Stimulated activated CD8-positive, alpha-beta memory T cell treated with anti-CD3 and anti-CD28 coated beads, Interleukin-2, amount 100 ng/mL, for 1 hour (primary cell): ENCODE measurements at regions not wholly inside any gene's neighbourhood (a gene's known extent, or its start where the extent isn't known, plus 50 kb on each side); places are given as distances from the start of the nearest gene placed in this dataset.

Experiments
- DNase-seq, 2 donors: peaks; one replicate each; pipeline ENCODE4 v3.0.0-alpha.2; 2020; ENCODE audit warnings: low read depth in 2 of 2

GRCh38 chr2:81739966-81740365 lies 1435.4 kb upstream of the LRRTM1 start:
- DNase-seq = no peak

DNA sequence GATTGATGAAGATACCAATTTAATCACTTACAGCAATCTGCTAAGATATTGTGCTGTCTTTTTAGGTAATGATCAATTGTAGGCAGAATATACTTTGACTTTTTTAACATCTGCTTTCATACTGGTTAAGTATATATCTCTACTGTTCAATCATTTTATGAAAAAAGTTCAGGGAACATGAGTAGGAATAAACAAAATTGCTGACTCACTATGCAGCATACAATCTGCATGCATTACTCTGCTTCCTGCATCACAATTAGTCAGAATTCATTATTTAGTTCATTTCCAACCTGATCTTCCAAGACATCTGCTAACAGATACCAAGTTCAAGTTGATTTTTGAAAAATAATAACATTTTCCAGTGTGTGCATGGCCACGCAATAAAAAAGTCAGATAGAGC lies 1430.4 kb upstream of the LRRTM1 start:
- DNase-seq = no peak

- DNase-seq = no peak
These were observed 1410.3 kb upstream of the LRRTM1 start for GRCh38 chr2:81714817-81715216.

DNA sequence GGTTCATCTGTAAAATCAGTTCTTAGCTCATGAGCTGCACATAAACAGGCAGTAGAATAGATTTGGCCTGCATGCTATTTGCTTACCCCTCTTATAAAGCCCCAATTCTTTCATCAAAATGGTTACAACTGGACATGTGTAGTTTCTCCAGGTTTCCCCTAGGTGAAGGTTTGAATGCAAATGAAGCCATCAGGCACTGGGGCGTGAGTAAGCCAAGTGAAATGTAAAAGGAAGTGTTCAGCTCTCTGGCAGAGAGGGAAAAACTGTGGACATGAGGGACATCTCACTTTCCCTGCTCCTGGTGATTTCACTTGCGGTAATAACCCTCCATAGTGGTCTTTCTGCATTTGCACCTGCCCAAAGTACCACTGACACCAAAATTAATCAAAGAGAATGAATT lies 1402.3 kb upstream of the LRRTM1 start:
- no peak for DNase-seq

DNA sequence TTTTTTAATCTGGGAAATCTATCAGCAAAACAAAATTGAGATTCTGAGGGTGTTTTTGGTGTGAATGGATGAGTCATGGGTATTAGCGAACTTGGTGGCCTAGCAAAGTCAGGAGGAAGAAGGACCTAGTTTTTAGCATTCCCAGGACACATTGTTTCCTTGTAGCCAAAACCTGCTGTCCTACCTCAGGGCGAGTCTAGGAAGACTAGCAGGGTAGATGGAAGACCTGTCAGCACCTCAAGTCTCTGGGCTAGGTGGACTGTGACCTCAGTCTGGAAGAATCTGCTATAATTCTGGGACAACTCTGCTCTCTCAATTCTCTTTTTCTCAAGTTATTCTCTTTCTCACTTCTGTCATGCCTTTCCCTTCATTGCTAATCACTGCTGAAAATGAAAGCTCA lies 1399.3 kb upstream of the LRRTM1 start:
- no peak for DNase-seq

GRCh38 chr2:81692566-81692965 lies 1388.0 kb upstream of the LRRTM1 start:
- no peak for DNase-seq

DNA sequence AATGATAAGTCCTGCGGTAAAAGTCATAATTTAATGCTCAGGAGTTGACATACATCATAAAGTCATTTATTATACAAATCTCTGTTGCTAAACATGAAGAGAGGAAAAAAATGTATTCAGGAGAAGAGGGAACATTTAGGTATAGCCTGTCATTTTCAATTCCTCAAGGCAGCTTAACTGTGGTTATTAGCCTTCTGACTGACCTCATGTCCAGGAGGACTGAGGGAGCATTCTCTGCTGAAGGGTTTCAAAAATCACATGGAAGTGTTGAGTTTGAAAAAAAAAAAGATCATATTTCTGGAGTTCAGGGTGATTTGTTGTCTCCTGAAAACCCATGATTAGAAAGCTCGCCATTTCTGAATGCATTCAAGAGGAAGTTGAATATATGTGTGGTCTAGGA lies 1371.1 kb upstream of the LRRTM1 start:
- no peak for DNase-seq

DNA sequence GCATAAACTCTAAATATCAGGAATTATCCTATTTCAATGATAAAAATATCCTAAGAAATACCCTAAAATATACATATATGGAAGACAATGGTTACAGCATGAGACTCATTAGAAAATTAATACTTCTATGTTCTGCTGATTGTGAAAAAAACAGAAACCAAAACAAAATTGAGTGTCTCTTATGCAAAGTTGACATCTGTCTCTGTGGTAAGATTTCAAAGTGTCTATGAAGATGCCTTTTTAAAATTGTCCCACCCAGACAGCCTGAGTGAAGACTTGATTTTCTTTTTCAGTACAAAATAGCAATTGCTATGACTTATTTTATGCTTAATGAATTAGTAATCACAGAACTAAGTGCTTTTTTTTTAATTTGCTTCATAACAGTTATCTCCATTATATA lies 1368.4 kb upstream of the LRRTM1 start:
- DNase-seq = no peak

DNA sequence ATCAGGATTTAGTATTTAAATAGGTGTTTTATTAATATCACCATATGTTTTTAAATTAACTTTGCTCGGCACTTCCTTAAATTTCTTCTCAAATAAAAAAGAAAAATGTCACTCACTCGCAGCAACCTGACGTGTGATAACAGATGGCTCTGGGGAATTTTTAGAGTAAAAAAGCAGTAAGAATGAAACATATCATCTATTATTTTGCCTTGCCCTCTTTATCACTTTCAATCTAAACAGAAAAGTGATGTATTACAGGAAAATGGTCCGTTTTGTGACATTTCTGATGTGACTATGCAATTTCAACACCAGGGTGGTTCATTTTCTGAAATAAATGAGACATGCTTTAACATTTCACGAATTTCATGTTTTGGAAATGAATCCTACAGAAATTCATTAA lies 1368.0 kb upstream of the LRRTM1 start:
- no peak for DNase-seq

GRCh38 chr2:81670885-81671284 lies 1366.3 kb upstream of the LRRTM1 start:
- DNase-seq = no peak

DNA sequence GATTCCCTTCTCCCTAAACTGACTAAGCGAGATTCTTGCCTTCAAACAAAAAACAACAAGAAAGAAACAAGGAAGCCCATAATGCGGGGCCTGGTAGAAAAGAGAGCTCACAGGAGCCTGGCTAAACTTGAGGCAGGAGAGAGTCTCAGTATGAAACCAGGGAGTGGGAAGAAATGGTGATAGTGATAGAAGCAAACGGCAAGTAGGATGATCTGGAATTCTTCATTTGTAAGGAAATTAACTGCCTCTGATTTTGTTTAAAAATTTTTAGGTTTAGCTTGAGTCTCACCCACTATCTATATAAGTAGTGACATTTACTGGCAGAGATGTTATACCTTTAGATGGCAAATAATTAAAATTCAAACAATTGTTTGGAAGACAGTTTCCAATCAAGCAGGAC lies 1356.5 kb upstream of the LRRTM1 start:
- DNase-seq = no peak

- DNase-seq = no peak
These were observed 1353.7 kb upstream of the LRRTM1 start for GRCh38 chr2:81658227-81658626.

DNA sequence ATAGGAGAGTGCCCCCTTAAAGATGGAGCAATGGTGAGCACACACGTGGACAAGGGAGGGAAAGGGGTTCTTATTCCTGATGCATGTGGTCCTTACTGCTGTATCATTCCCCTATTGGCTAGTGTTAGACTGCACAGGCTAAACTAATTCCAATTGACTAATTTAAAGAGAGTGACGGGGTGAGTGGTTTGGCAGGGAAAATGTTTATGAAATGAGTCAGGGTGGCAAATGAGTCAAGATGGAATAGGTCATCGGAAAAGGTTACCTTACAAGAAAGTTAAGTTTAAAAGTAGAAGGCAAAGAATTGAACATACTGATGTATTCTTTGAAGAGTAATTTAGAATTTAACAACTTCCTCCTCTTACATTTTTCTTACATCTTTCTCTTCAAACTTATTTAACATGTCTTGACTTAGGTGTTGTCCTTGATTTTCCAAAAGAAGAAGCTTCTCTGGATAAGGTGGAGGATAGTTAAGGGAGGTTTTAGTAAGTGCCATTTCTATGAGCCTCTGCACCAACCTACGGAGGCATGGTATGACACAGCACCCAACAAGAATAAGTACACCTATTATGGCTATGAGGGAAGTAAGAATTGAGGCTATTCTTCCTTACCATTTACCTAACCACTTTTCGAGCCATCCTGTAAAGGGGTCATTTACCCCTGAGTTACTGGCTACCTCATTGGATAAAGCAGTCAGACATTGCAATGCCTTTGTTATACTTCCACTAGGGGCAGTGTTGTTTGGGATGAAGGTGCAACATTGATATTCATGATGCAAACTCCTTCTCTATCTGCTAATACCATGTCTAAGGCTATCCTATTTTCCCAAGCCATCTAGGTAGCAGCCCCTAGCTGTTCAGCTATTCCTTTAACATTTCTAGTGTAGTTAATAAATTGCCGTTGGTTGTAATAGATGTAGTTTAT lies 1345.8 kb upstream of the LRRTM1 start:
- no peak for DNase-seq

- DNase-seq = no peak
These were observed 1344.3 kb upstream of the LRRTM1 start for GRCh38 chr2:81648806-81649205.

GRCh38 chr2:81648370-81648769 lies 1343.8 kb upstream of the LRRTM1 start:
- DNase-seq = no peak

DNA sequence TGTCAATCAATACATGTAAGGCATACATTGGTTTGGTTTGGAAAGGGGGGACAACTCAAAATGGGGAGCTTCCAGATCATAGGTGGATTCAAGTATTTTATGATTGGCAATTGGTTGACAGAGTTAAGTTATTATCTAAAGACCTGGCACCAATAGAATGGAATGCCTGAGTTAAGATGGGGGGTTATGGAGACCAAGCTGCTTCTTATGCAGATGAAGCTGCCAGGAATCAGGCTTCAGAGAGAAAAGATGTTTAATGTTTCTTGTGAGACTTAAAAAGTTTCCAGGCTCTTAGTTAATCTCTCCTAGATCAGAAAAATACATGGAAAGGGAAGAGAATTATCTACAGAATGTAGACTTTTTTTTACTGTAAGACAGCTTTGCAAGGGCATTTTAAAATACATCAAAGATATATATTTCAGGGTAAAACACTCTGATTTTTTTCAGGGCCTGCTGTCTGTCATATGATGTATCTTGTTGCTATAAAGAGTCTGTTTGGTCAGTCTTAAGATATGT lies 1343.2 kb upstream of the LRRTM1 start:
- no peak for DNase-seq

DNA sequence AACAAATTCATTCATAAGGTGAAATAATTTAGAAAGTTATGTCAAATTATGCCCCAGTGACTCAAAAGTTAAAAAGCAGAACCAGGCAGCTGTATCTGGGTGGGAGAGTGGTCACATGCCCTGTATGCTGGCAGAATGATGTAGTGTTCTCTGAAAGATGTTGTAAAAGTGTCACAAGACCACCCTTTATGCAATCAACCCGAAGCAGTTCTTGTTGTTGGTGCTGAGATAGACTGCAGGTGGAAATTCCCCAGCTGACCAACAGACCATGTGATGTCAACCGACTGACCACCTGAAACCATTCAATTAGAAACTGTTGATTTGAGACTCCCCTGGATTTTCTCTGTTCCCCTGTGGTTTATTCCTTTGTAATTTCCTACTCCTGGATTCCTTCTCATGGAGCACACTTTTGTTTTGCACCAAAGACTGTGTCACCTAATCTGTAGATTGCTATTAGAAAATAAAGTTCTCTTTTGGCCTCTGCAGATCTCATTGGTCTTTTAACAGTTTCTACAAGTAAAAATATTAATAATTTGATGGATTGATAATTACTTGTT lies 1341.3 kb upstream of the LRRTM1 start:
- DNase-seq = no peak

- DNase-seq = no peak
These were observed 1339.6 kb upstream of the LRRTM1 start for GRCh38 chr2:81644189-81644588.

GRCh38 chr2:81624825-81625224 lies 1320.3 kb upstream of the LRRTM1 start:
- no peak for DNase-seq

DNA sequence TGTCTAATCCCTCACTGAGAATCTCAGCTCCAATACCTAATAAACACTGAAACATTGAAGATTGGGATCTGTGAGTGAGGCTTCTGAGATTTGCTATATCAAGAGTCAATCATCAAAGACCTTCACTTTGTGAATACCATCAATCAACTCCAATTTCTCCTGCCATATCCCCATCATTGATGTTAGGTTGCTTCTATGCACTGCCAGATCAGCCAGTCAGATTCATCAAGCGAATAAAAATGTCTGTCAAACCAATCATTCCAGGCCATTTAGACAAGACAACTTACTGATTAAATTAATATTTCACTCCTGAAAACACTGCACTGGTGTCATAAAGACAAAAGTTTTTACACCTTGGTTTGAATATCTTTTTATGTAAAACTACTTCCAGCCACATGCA lies 1295.5 kb upstream of the LRRTM1 start:
- DNase-seq = no peak

- no peak for DNase-seq
These were observed 1293.9 kb upstream of the LRRTM1 start for GRCh38 chr2:81598453-81598852.

GRCh38 chr2:81589406-81589805 lies 1284.9 kb upstream of the LRRTM1 start:
- no peak for DNase-seq
